Sigmoid colon (tissue), 3 donors: ENCODE measurements at regions not wholly inside any gene's neighbourhood (a gene's known extent, or its start where the extent isn't known, plus 50 kb on each side); places are given as distances from the start of the nearest gene placed in this dataset.

Experiments
- POLR2A ChIP-seq, 2 donors: fragments of 450-650 bp; IDR thresholded peaks; one replicate each; pipeline ENCODE4 v1.6.1; 2016; ENCODE audit warnings: antibody characterized with exemption in 2 of 2, mild to moderate bottlenecking in 2 of 2, moderate library complexity in 2 of 2
- TF ChIP-seq, protein P1 (sequence below), 4 experiments: fragments of 450-650 bp in 3 of 4; fragments of 200-600 bp in 1 of 4; IDR thresholded peaks; one replicate each; pipeline ENCODE4 v1.5.1; 2016 to 2019; ENCODE audit warnings: antibody characterized with exemption in 4 of 4, mild to moderate bottlenecking in 3 of 4, moderate library complexity in 2 of 4

GRCh38 chr15:70249616-70250015 is 151.9 kb upstream of the TLE3 start:
- TF ChIP-seq, protein P1, sequence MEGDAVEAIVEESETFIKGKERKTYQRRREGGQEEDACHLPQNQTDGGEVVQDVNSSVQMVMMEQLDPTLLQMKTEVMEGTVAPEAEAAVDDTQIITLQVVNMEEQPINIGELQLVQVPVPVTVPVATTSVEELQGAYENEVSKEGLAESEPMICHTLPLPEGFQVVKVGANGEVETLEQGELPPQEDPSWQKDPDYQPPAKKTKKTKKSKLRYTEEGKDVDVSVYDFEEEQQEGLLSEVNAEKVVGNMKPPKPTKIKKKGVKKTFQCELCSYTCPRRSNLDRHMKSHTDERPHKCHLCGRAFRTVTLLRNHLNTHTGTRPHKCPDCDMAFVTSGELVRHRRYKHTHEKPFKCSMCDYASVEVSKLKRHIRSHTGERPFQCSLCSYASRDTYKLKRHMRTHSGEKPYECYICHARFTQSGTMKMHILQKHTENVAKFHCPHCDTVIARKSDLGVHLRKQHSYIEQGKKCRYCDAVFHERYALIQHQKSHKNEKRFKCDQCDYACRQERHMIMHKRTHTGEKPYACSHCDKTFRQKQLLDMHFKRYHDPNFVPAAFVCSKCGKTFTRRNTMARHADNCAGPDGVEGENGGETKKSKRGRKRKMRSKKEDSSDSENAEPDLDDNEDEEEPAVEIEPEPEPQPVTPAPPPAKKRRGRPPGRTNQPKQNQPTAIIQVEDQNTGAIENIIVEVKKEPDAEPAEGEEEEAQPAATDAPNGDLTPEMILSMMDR (IDR thresholded peaks at IDR 0.05) = no peak
- TF ChIP-seq POLR2A (IDR thresholded peaks at IDR 0.05) = no peak
